Peyer's patch (tissue), 4 donors: ENCODE measurements at regions not wholly inside any gene's neighbourhood (a gene's known extent, or its start where the extent isn't known, plus 50 kb on each side); places are given as distances from the start of the nearest gene placed in this dataset.

Experiments used
- DNase-seq, 3 donors: peaks; one replicate each; pipeline ENCODE4 v3.0.0-alpha.2; 2017 to 2019
- H3K27ac ChIP-seq, 4 donors: fragments of 200-600 bp; sonication (generic); one replicate each; pipeline ENCODE4 v1.5.1; 2016 to 2019
- H3K27me3 ChIP-seq, 2 donors: fragments of 200-600 bp; sonication (generic); one replicate each; pipeline ENCODE4 v1.5.1; 2019
- H3K36me3 ChIP-seq, 3 donors: fragments of 200-600 bp; sonication (generic); one replicate each; pipeline ENCODE4 v1.5.1; 2016 to 2019
- H3K4me1 ChIP-seq, 4 donors: fragments of 200-600 bp; sonication (generic); one replicate each; pipeline ENCODE4 v1.5.1; 2016 to 2019
- H3K4me3 ChIP-seq, 4 donors: fragments of 200-600 bp; sonication (generic); 1 replicate in 3 of 4; 2 replicates in 1 of 4; pipeline ENCODE4 v1.5.1; 2016 to 2019; ENCODE audit warnings: mild to moderate bottlenecking in 1 of 4
- H3K9me3 ChIP-seq, 4 donors: fragments of 200-600 bp; sonication (generic); one replicate each; pipeline ENCODE4 v1.5.1; 2016 to 2019; ENCODE audit warnings: mild to moderate bottlenecking in 1 of 4
- CTCF ChIP-seq, 6 experiments: fragments of 450-650 bp in 4 of 6; fragments of 200-600 bp in 2 of 6; sonication (generic) in 1 of 6; IDR thresholded peaks; one replicate each; pipeline ENCODE4 v1.5.1; 2017 to 2019; ENCODE audit warnings: antibody characterized with exemption in 6 of 6, mild to moderate bottlenecking in 3 of 6, moderate library complexity in 1 of 6
- POLR2A ChIP-seq, 2 donors: fragments of 450-650 bp; IDR thresholded peaks; one replicate each; pipeline ENCODE4 v1.5.1; 2017; ENCODE audit warnings: antibody characterized with exemption in 2 of 2, mild to moderate bottlenecking in 2 of 2, moderate library complexity in 2 of 2

- H3K36me3 ChIP-seq, result no peaks in the 10 kb centered on the region
- no peak for TF ChIP-seq POLR2A (IDR thresholded peaks at IDR 0.05)
- TF ChIP-seq CTCF (IDR thresholded peaks at IDR 0.05), result no peak
- H3K9me3 ChIP-seq, result no peaks in the 10 kb centered on the region
- no peaks in the 10 kb centered on the region for H3K4me1 ChIP-seq
- H3K27ac ChIP-seq, result no peak overlapping the region
- H3K4me3 ChIP-seq, result no peak overlapping the region
- no peaks in the 10 kb centered on the region for H3K27me3 ChIP-seq
- no peak for DNase-seq
Observed at GRCh38 chr4:112939901-112940300, 109.6 kb upstream of the ANK2 start.

- H3K4me3 ChIP-seq, result no peak overlapping the region
- no peaks in the 10 kb centered on the region for H3K9me3 ChIP-seq
- no peak overlapping the region for H3K27ac ChIP-seq
- H3K36me3 ChIP-seq, result no peaks in the 10 kb centered on the region
- no peak for DNase-seq
- H3K27me3 ChIP-seq, result no peaks in the 10 kb centered on the region
- no peaks in the 10 kb centered on the region for H3K4me1 ChIP-seq
- TF ChIP-seq CTCF (IDR thresholded peaks at IDR 0.05) (no peak), POLR2A (IDR thresholded peaks at IDR 0.05) (no peak)
Observed at GRCh38 chr4:112940336-112940735, 109.1 kb upstream of the ANK2 start.

- Histone ChIP-seq H3K36me3 (no peaks in the 10 kb centered on the region), H3K9me3 (no peaks in the 10 kb centered on the region), H3K27me3 (no peaks in the 10 kb centered on the region), H3K4me3 (no peak overlapping the region), H3K4me1 (no peaks in the 10 kb centered on the region), H3K27ac (no peak overlapping the region)
- no peak for TF ChIP-seq POLR2A (IDR thresholded peaks at IDR 0.05)
- TF ChIP-seq CTCF (IDR thresholded peaks at IDR 0.05), result no peak
- DNase-seq, result no peak
Observed at GRCh38 chr4:112942077-112942476, 107.4 kb upstream of the ANK2 start.

GRCh38 chr4:112942997-112943396, 106.5 kb upstream of the ANK2 start:
- Histone ChIP-seq H3K36me3 (no peaks in the 10 kb centered on the region), H3K27ac (no peak overlapping the region), H3K4me1 (no peaks in the 10 kb centered on the region), H3K27me3 (no peaks in the 10 kb centered on the region), H3K4me3 (no peak overlapping the region), H3K9me3 (no peaks in the 10 kb centered on the region)
- DNase-seq, result no peak
- TF ChIP-seq POLR2A (IDR thresholded peaks at IDR 0.05), result no peak
- TF ChIP-seq CTCF (IDR thresholded peaks at IDR 0.05), result no peak

- Histone ChIP-seq H3K9me3 (no peaks in the 10 kb centered on the region), H3K4me1 (no peaks in the 10 kb centered on the region), H3K4me3 (no peak overlapping the region), H3K27ac (no peak overlapping the region), H3K27me3 (no peaks in the 10 kb centered on the region), H3K36me3 (no peaks in the 10 kb centered on the region)
- TF ChIP-seq CTCF (IDR thresholded peaks at IDR 0.05) (no peak), POLR2A (IDR thresholded peaks at IDR 0.05) (no peak)
- no peak for DNase-seq
Observed at GRCh38 chr4:112944006-112944405, 105.4 kb upstream of the ANK2 start.

GRCh38 chr4:112946127-112946526, 103.3 kb upstream of the ANK2 start:
- H3K4me3 ChIP-seq, result no peak overlapping the region
- no peaks in the 10 kb centered on the region for H3K36me3 ChIP-seq
- H3K9me3 ChIP-seq, result no peaks in the 10 kb centered on the region
- no peak overlapping the region for H3K27ac ChIP-seq
- no peak for DNase-seq
- no peaks in the 10 kb centered on the region for H3K4me1 ChIP-seq
- no peaks in the 10 kb centered on the region for H3K27me3 ChIP-seq
- TF ChIP-seq POLR2A (IDR thresholded peaks at IDR 0.05) (no peak), CTCF (IDR thresholded peaks at IDR 0.05) (no peak)
